MM.1S (cell line): ENCODE measurements at regions not wholly inside any gene's neighbourhood (a gene's known extent, or its start where the extent isn't known, plus 50 kb on each side); places are given as distances from the start of the nearest gene placed in this dataset.

ENCODE experiments used
- DNase-seq: peaks from one replicate; pipeline ENCODE4 v3.0.0-alpha.2; 2015
- H2AFZ ChIP-seq: fragments of 300-600 bp; sonication (generic); 2 replicates; pipeline ENCODE4 v1.6.0; 2016; ENCODE audit warnings: antibody characterized with exemption, low read length
- H3F3A ChIP-seq: fragments of 300-600 bp; sonication (generic); 2 replicates; pipeline ENCODE4 v1.6.1; 2016; ENCODE audit warnings: mild to moderate bottlenecking, antibody characterized with exemption, low read length, moderate library complexity, mixed read lengths; ENCODE audit not compliant: insufficient read depth
- H3K27ac ChIP-seq: fragments of 300-600 bp; sonication (generic); 2 replicates; pipeline ENCODE4 v1.5.1; 2016; ENCODE audit warnings: mild to moderate bottlenecking, low read length
- H3K27me3 ChIP-seq: fragments of 300-600 bp; sonication (generic); replicated peaks from 2 replicates; pipeline ENCODE4 v1.6.0; 2016; ENCODE audit warnings: low read length; ENCODE audit not compliant: insufficient read depth
- H3K36me3 ChIP-seq: fragments of 300-600 bp; sonication (generic); replicated peaks from 2 replicates; pipeline ENCODE4 v1.6.1; 2016; ENCODE audit warnings: mild to moderate bottlenecking, low read length, mixed read lengths; ENCODE audit not compliant: insufficient read depth
- H3K4me1 ChIP-seq: fragments of 300-600 bp; sonication (generic); 2 replicates; pipeline ENCODE4 v1.6.1; 2016; ENCODE audit warnings: low read length, mixed read lengths
- H3K4me2 ChIP-seq: fragments of 300-600 bp; sonication (generic); 2 replicates; pipeline ENCODE4 v1.6.0; 2016; ENCODE audit warnings: low read depth, low read length
- H3K4me3 ChIP-seq: fragments of 300-600 bp; sonication (generic); 2 replicates; pipeline ENCODE4 v1.5.1; 2016; ENCODE audit warnings: low read length, mixed read lengths
- H3K79me2 ChIP-seq: fragments of 300-600 bp; sonication (generic); 2 replicates; pipeline ENCODE4 v1.6.1; 2016; ENCODE audit warnings: mixed run types, low read length, mixed read lengths
- H3K9ac ChIP-seq: fragments of 300-600 bp; sonication (generic); 2 replicates; pipeline ENCODE4 v1.6.1; 2016; ENCODE audit warnings: low read length, mixed read lengths
- H3K9me2 ChIP-seq: fragments of 300-600 bp; sonication (generic); replicated peaks from 2 replicates; pipeline ENCODE4 v1.6.1; 2016; ENCODE audit warnings: mild to moderate bottlenecking, low read length, mixed read lengths; ENCODE audit not compliant: insufficient read depth
- H3K9me3 ChIP-seq: fragments of 300-600 bp; sonication (generic); replicated peaks from 2 replicates; pipeline ENCODE4 v1.6.1; 2016; ENCODE audit warnings: mild to moderate bottlenecking, low read length, mixed read lengths; ENCODE audit not compliant: insufficient read depth
- H4K20me1 ChIP-seq: fragments of 300-600 bp; sonication (generic); 2 replicates; pipeline ENCODE4 v1.6.1; 2016; ENCODE audit warnings: mild to moderate bottlenecking, low read length, moderate library complexity, mixed read lengths; ENCODE audit not compliant: insufficient read depth
- EZH2 ChIP-seq: fragments of 300-600 bp; sonication (generic); optimal IDR thresholded peaks from 2 replicates; pipeline ENCODE3; 2017; ENCODE audit warnings: low read depth, mild to moderate bottlenecking, antibody characterized with exemption, low read length, mixed read lengths
- EZH2phosphoT487 ChIP-seq: fragments of 300-600 bp; sonication (generic); IDR thresholded peaks from 2 replicates; pipeline ENCODE4 v1.6.1; 2018; ENCODE audit warnings: antibody characterized with exemption, low read length
- TF ChIP-seq, protein P1 (sequence below): fragments of 300-600 bp; sonication (generic); IDR thresholded peaks from 2 replicates; pipeline ENCODE4 v1.5.1; 2016; ENCODE audit warnings: antibody characterized with exemption, low read length, mixed read lengths

DNA sequence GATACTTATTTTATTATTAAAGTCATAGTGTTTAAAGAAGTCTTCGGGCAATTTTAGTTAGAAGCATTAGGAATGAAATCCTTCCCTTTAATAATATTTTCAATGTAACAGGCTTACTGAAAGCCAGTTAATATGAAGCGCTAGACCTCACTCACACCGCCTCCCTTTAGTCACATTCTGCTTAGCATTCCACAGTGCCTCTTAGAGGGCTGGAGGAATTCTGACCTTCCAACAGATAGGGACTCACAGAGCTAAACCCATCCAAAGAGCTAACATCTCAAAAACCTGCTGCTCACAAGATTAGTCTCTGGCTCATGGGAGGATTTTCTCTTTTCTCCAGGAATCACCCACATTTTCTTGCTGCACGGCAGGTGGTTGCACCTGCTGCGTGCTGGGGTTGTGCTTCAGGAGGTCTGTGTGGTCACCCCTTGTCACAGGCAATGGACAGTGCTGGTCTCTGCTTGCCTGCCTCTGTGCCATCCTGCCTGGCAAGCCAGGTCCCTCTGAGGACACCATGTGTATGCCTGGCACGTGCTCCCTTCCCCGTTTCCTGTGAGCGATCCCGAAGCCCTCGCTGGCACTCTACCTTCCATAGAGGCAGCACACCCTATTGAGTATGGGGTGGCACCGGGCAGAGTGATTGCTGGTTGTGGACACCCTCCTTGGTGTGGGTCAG, 91.8 kb downstream of the KLF6 start:
- Histone ChIP-seq H3K4me1 (no peaks in the 10 kb centered on the region), H3K4me2 (no peak overlapping the region), H3K4me3 (no peak overlapping the region), H3K9me3 (no peaks in the 10 kb centered on the region), H4K20me1 (no peaks in the 10 kb centered on the region), H3K36me3 (no peaks in the 10 kb centered on the region), H3F3A (no peaks in the 10 kb centered on the region), H3K27me3 (no peaks in the 10 kb centered on the region), H3K9ac (no peak overlapping the region), H3K79me2 (no peaks in the 10 kb centered on the region), H2AFZ (no peak overlapping the region), H3K27ac (no peak overlapping the region), H3K9me2 (no peaks in the 10 kb centered on the region)
- TF ChIP-seq, protein P1, sequence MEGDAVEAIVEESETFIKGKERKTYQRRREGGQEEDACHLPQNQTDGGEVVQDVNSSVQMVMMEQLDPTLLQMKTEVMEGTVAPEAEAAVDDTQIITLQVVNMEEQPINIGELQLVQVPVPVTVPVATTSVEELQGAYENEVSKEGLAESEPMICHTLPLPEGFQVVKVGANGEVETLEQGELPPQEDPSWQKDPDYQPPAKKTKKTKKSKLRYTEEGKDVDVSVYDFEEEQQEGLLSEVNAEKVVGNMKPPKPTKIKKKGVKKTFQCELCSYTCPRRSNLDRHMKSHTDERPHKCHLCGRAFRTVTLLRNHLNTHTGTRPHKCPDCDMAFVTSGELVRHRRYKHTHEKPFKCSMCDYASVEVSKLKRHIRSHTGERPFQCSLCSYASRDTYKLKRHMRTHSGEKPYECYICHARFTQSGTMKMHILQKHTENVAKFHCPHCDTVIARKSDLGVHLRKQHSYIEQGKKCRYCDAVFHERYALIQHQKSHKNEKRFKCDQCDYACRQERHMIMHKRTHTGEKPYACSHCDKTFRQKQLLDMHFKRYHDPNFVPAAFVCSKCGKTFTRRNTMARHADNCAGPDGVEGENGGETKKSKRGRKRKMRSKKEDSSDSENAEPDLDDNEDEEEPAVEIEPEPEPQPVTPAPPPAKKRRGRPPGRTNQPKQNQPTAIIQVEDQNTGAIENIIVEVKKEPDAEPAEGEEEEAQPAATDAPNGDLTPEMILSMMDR, result no peak
- TF ChIP-seq EZH2phosphoT487 (no peak), EZH2 (no peak)
- no peak for DNase-seq

DNA sequence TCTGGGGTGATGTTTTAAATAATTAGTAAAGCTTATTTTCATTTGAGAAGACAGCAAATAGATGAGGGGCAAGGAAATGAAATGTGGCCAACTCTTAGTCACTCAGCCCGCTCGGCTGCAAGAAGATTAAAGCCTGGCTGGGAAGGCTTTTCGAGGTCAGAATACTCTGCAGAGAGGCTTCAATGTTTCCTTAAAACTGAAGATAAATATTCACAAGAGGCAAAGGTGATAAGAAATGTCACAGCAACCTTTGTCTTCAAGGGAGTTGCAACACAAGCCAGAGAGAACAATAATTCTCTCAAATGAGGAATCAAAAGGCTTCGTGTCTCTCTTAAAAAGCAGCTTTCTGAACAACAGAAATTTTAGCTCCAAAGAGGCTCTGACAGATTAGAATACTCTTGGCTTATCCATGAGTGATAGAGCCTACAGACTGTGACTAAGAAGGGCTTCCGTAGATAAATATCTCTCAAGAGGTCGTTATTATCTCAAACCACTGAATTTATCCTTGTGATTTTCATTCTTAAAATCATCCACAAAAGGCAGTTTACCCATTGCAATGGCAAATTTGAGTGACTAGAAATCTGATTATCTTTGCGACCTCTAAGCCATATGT, 92.5 kb downstream of the KLF6 start:
- Histone ChIP-seq H3K9ac (no peak overlapping the region), H3K27me3 (no peaks in the 10 kb centered on the region), H2AFZ (no peak overlapping the region), H3K79me2 (no peaks in the 10 kb centered on the region), H3K27ac (no peak overlapping the region), H3F3A (no peaks in the 10 kb centered on the region), H3K4me1 (no peaks in the 10 kb centered on the region), H4K20me1 (no peaks in the 10 kb centered on the region), H3K4me2 (no peak overlapping the region), H3K36me3 (no peaks in the 10 kb centered on the region), H3K9me3 (no peaks in the 10 kb centered on the region), H3K4me3 (no peak overlapping the region), H3K9me2 (no peaks in the 10 kb centered on the region)
- no peak for TF ChIP-seq EZH2
- DNase-seq, result no peak

DNA sequence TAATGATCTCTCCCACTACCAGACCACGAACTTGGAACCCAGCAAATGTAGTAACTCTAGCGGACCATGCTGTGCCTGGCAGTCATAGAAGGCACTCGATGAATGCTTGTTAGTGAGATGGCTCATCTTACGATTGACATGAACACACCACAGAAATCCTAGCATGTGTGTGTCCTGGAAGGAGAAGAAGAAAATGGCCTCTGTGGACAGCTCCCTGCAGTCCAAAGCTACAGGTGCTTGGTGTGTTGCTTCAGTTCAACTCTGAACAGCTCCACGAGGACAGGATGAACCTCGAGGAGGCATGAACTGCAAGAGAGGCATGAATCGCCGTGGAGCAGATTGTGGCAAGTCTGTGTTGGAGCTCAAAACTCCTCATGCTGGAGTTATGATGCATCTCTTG, 93.5 kb downstream of the KLF6 start:
- no peaks in the 10 kb centered on the region for H4K20me1 ChIP-seq
- no peak overlapping the region for H3K4me2 ChIP-seq
- H3K9me2 ChIP-seq, result no peaks in the 10 kb centered on the region
- H3K4me1 ChIP-seq, result no peaks in the 10 kb centered on the region
- H3K27ac ChIP-seq, result no peak overlapping the region
- no peaks in the 10 kb centered on the region for H3K27me3 ChIP-seq
- no peak for DNase-seq
- no peak for TF ChIP-seq EZH2phosphoT487
- no peak for TF ChIP-seq EZH2
- TF ChIP-seq, protein P1, result no peak
- H3K36me3 ChIP-seq, result no peaks in the 10 kb centered on the region
- H3K9me3 ChIP-seq, result no peaks in the 10 kb centered on the region
- H3K79me2 ChIP-seq, result no peaks in the 10 kb centered on the region
- H3K9ac ChIP-seq, result no peak overlapping the region
- H2AFZ ChIP-seq, result no peak overlapping the region
- H3K4me3 ChIP-seq, result no peak overlapping the region
- no peaks in the 10 kb centered on the region for H3F3A ChIP-seq

DNA sequence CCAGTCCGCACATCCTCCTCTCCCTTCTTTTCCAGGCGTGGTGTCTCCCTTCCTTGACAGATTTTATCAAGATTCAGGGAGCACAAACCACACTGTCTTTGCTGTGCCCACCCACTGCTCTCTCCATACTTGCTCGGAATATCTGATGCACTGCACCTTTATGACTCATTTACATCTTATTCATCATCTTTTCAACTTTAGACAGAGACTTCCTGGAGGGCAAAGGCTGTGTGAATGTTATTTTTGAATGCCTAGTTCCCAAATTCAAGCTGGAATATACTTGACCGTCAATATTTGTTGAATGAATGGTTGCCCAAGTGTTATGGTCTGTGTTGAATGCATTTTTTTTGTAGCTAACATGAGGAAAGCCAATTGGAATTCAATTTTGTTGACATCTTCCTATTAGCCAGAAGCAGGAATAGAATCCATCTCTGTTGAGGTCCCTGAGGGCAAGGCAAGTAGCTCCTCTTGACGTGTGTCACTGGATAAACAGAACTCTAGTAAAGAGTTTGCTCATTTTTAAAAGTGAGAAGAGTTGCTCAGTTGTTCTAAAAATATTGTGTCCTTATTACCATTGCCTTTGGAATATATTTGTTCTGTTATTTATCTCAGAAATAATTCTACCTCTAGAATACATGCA, 95.0 kb downstream of the KLF6 start:
- Histone ChIP-seq H3K4me1 (no peaks in the 10 kb centered on the region), H3K9me3 (no peaks in the 10 kb centered on the region), H4K20me1 (no peaks in the 10 kb centered on the region), H3K27ac (no peak overlapping the region), H3K4me2 (no peak overlapping the region), H3K79me2 (no peaks in the 10 kb centered on the region), H3K4me3 (no peak overlapping the region), H3K36me3 (no peaks in the 10 kb centered on the region), H3K9ac (no peak overlapping the region), H3K27me3 (no peaks in the 10 kb centered on the region), H3F3A (no peaks in the 10 kb centered on the region), H3K9me2 (no peaks in the 10 kb centered on the region), H2AFZ (no peak overlapping the region)
- DNase-seq, result no peak
- TF ChIP-seq EZH2 (no peak), EZH2phosphoT487 (no peak)
- TF ChIP-seq, protein P1, result no peak
